LNCAP (cell line): ENCODE measurements at regions not wholly inside any gene's neighbourhood (a gene's known extent, or its start where the extent isn't known, plus 50 kb on each side); places are given as distances from the start of the nearest gene placed in this dataset.

ENCODE experiments used
- CTCF ChIP-seq: fragments of 450-650 bp; IDR thresholded peaks from 2 replicates; pipeline ENCODE4 v1.5.1; 2017; ENCODE audit warnings: mild to moderate bottlenecking

GRCh38 chr2:153786016-153786415, 85.7 kb upstream of the GALNT13 start:
- no peak for TF ChIP-seq CTCF

- TF ChIP-seq CTCF = 0 out of 2 replicates have a peak, but pooled peaks have one; percentile 23
These were observed 84.1 kb upstream of the GALNT13 start for GRCh38 chr2:153787612-153788011.

- no peak for TF ChIP-seq CTCF
These were observed 69.1 kb upstream of the GALNT13 start for GRCh38 chr2:153802671-153803070.

- no peak for TF ChIP-seq CTCF
These were observed 63.0 kb upstream of the GALNT13 start for GRCh38 chr2:153808679-153809078.

GRCh38 chr2:153811516-153811915, 60.2 kb upstream of the GALNT13 start:
- TF ChIP-seq CTCF = no peak

GRCh38 chr2:153812632-153813031, 59.1 kb upstream of the GALNT13 start:
- TF ChIP-seq CTCF = no peak

- TF ChIP-seq CTCF = no peak
These were observed 53.5 kb upstream of the GALNT13 start for GRCh38 chr2:153818242-153818641.

GRCh38 chr2:153819074-153819473, 52.6 kb upstream of the GALNT13 start:
- TF ChIP-seq CTCF = no peak
